ENCODE measurements at regions not wholly inside any gene's neighbourhood (a gene's known extent, or its start where the extent isn't known, plus 50 kb on each side); places are given as distances from the start of the nearest gene placed in this dataset.

DNA sequence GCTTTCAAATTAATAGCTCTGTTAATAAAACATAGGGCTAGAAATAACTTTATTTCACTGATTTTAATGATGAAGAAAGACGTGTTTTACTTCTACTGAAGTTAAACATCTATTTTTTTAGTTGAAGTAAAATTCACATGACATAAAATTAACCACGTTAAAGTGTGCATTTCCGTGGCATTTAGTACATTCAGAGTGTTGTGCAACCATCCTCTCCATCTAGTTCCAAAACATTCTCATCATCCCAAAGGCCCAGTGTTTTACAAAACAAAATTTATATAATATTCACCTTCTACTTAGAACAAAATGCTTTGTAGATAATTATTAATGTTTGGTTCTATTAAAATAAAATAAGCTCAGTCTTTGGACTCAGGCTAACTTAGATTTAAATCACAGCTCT, 108.5 kb upstream of the GNG12 start:
- H3K36me3 ChIP-seq (ENCODE audit: control insufficient read depth in 3 of 3, insufficient read depth in 2 of 3, low read depth in 1 of 3, low read length in 3 of 3): no peaks in the 10 kb centered on the region
- H3K4me1 ChIP-seq (ENCODE audit: control insufficient read depth in 3 of 3, insufficient read depth in 2 of 3, low read depth in 1 of 3, low read length in 2 of 3): no peaks in the 10 kb centered on the region
- H3K4me3 ChIP-seq (ENCODE audit: low read depth in 1 of 3, low read length in 3 of 3): no peak overlapping the region
- no peak for FAIRE-seq
- no peaks in the 10 kb centered on the region for H3K27me3 ChIP-seq (ENCODE audit: control insufficient read depth in 3 of 3, insufficient read depth in 3 of 3, low read length in 3 of 3)
- DNase-seq: no peak
- H3K27ac ChIP-seq (ENCODE audit: low read depth in 1 of 3, low read length in 2 of 3): no peak overlapping the region
- WGBS, 3 donors: 68 to 71% (median 70%) methylated on average over 3 of the region's 3 CpGs
- no peaks in the 10 kb centered on the region for H3K9me3 ChIP-seq (ENCODE audit: control insufficient read depth in 2 of 2, insufficient read depth in 1 of 2, low read depth in 1 of 2, low read length in 1 of 2)

DNA sequence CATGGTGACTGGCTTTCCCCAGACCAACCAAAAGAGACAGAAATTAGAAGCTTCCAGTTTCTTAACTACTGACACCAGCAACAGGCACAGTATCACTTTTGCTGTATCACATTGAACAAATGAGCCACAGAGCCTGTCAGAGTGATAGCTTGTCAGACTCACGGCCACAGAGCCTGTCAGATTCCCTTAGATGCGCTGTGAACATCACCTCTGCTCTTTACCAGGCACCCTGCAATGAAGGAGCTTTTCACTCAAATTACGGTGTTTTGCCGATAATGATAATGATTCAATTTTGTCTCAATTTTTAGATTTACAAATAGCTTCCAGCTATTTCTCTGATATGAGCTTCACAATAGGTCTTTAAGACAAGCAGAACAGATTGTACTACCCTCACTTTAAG, 107.9 kb upstream of the GNG12 start:
- Histone ChIP-seq H3K9me3 (ENCODE audit: control insufficient read depth in 2 of 2, insufficient read depth in 1 of 2, low read depth in 1 of 2, low read length in 1 of 2) (no peaks in the 10 kb centered on the region), H3K27me3 (ENCODE audit: control insufficient read depth in 3 of 3, insufficient read depth in 3 of 3, low read length in 3 of 3) (no peaks in the 10 kb centered on the region), H3K36me3 (ENCODE audit: control insufficient read depth in 3 of 3, insufficient read depth in 2 of 3, low read depth in 1 of 3, low read length in 3 of 3) (no peaks in the 10 kb centered on the region), H3K4me1 (ENCODE audit: control insufficient read depth in 3 of 3, insufficient read depth in 2 of 3, low read depth in 1 of 3, low read length in 2 of 3) (no peaks in the 10 kb centered on the region), H3K27ac (ENCODE audit: low read depth in 1 of 3, low read length in 2 of 3) (no peak overlapping the region), H3K4me3 (ENCODE audit: low read depth in 1 of 3, low read length in 3 of 3) (no peak overlapping the region)
- DNase-seq (no peak), FAIRE-seq (no peak)
- WGBS, 3 donors: 85 to 94% (median 90%) methylated on average over 4 of the region's 4 CpGs

DNA sequence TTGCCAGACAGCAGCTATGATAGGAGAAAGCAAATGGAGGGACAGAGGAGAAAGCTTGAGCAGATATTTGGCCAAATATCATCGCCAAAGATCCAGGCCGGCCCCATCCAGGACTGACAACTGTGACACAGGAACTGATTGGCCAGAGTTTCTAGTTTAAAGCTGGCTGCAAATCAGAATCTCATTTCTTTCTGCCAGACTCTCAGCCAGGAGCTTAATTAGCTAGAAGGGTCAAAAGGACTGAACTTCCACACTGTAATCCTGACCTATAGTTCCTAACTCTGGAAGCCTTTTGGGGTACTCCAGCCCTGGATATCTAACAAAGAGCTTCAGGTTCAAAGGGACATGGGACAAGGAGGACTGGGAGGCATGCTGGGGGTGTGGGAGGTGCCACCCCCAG, 106.7 kb upstream of the GNG12 start:
- DNase-seq (no peak), FAIRE-seq (no peak)
- 70 to 80% (median 71%) methylated on average over 2 of the region's 2 CpGs for WGBS, 3 donors
- H3K27ac ChIP-seq (ENCODE audit: low read depth in 1 of 3, low read length in 2 of 3): no peak overlapping the region
- no peak overlapping the region for H3K4me3 ChIP-seq (ENCODE audit: low read depth in 1 of 3, low read length in 3 of 3)
- H3K27me3 ChIP-seq (ENCODE audit: control insufficient read depth in 3 of 3, insufficient read depth in 3 of 3, low read length in 3 of 3): no peaks in the 10 kb centered on the region
- H3K4me1 ChIP-seq (ENCODE audit: control insufficient read depth in 3 of 3, insufficient read depth in 2 of 3, low read depth in 1 of 3, low read length in 2 of 3): no peaks in the 10 kb centered on the region
- no peaks in the 10 kb centered on the region for H3K9me3 ChIP-seq (ENCODE audit: control insufficient read depth in 2 of 2, insufficient read depth in 1 of 2, low read depth in 1 of 2, low read length in 1 of 2)
- no peaks in the 10 kb centered on the region for H3K36me3 ChIP-seq (ENCODE audit: control insufficient read depth in 3 of 3, insufficient read depth in 2 of 3, low read depth in 1 of 3, low read length in 3 of 3)

DNA sequence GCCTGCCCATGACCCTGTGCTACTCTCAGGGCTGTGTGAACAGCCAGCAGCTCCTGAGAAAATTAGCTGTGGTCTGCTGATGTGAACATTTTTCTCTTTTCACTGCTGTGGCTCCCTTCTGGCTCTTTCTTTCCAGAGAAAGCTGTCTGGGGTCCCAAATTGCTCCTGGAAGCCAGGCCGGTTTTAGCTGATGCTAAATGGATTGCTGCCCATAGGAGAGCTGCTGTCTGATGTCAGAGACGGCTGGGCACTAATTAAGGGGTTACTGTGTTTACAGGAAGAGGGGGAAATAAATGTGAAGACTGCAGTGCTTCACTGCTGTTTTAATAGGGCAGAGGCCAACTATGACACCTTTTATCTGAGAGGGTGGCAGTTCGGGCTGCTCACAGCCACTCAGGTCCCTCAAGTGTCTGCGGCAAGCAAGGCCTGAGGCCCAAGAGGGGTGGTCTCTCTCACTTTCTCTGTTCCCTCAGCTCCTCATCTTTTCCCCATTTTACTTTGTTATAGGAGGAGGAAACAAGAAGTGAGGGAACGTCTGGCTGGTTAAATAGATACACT, 106.0 kb upstream of the GNG12 start:
- no peaks in the 10 kb centered on the region for H3K27me3 ChIP-seq (ENCODE audit: control insufficient read depth in 3 of 3, insufficient read depth in 3 of 3, low read length in 3 of 3)
- FAIRE-seq: no peak
- no peaks in the 10 kb centered on the region for H3K4me1 ChIP-seq (ENCODE audit: control insufficient read depth in 3 of 3, insufficient read depth in 2 of 3, low read depth in 1 of 3, low read length in 2 of 3)
- no peak for DNase-seq
- H3K9me3 ChIP-seq (ENCODE audit: control insufficient read depth in 2 of 2, insufficient read depth in 1 of 2, low read depth in 1 of 2, low read length in 1 of 2): no peaks in the 10 kb centered on the region
- H3K27ac ChIP-seq (ENCODE audit: low read depth in 1 of 3, low read length in 2 of 3): no peak overlapping the region
- H3K36me3 ChIP-seq (ENCODE audit: control insufficient read depth in 3 of 3, insufficient read depth in 2 of 3, low read depth in 1 of 3, low read length in 3 of 3): no peaks in the 10 kb centered on the region
- 60 to 73% (median 73%) methylated on average over 5 of the region's 5 CpGs for WGBS, 3 donors
- no peak overlapping the region for H3K4me3 ChIP-seq (ENCODE audit: low read depth in 1 of 3, low read length in 3 of 3)

DNA sequence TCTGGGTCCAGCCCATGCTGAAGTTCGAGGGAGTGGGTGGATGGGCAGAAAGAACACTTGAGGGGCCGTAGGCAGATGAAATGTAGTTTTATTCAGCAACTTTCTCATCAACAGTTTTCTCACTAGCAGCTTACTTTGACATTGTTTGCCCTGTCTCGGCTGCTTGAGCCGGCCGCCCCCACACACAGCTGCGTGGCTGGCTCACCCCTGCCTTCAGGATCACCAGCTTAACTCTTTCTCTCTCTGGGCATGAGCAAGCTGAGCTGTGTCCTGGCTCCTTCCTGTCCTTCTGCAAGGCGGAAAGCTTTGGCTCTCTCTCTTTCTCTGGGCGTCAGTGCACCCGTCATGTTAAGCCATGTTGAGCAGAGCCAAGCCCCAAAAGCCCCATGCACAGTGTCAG, 104.4 kb upstream of the GNG12 start:
- no peak for DNase-seq
- H3K9me3 ChIP-seq (ENCODE audit: control insufficient read depth in 2 of 2, insufficient read depth in 1 of 2, low read depth in 1 of 2, low read length in 1 of 2): no peaks in the 10 kb centered on the region
- FAIRE-seq: no peak

DNA sequence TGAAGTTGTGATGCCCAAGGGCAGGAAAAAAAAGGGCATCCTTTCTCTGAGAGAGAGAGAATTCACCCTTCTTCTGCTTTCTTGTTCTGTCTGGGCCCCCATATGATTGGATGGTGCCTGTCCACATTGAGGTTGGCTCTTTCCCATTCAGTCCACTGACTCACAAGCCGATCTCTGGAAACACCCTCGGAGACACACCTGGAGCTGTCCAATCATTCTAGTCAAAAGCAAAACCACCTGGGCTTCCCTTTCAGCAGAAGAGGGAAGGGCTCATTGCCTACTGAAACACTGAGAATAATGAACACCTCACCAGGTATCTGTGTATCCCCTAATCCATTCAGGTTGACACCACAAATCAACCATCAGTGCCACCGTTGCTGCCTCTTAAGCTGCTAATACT, 103.7 kb upstream of the GNG12 start:
- WGBS, 3 donors: 75 to 80% (median 78%) methylated on average over 3 of the region's 3 CpGs
- no peak overlapping the region for H3K4me3 ChIP-seq (ENCODE audit: low read depth in 1 of 3, low read length in 3 of 3)
- no peak for FAIRE-seq

More for the DNA sequence above, 104.4 kb upstream of the GNG12 start:
- H3K27ac ChIP-seq (ENCODE audit: low read depth in 1 of 3, low read length in 2 of 3): no peak overlapping the region
- no peaks in the 10 kb centered on the region for H3K27me3 ChIP-seq (ENCODE audit: control insufficient read depth in 3 of 3, insufficient read depth in 3 of 3, low read length in 3 of 3)
- 60 to 68% (median 62%) methylated on average over 9 of the region's 9 CpGs for WGBS, 3 donors
- H3K4me1 ChIP-seq (ENCODE audit: control insufficient read depth in 3 of 3, insufficient read depth in 2 of 3, low read depth in 1 of 3, low read length in 2 of 3): no peaks in the 10 kb centered on the region
- H3K36me3 ChIP-seq (ENCODE audit: control insufficient read depth in 3 of 3, insufficient read depth in 2 of 3, low read depth in 1 of 3, low read length in 3 of 3): no peaks in the 10 kb centered on the region
- H3K4me3 ChIP-seq (ENCODE audit: low read depth in 1 of 3, low read length in 3 of 3): no peak overlapping the region

DNA sequence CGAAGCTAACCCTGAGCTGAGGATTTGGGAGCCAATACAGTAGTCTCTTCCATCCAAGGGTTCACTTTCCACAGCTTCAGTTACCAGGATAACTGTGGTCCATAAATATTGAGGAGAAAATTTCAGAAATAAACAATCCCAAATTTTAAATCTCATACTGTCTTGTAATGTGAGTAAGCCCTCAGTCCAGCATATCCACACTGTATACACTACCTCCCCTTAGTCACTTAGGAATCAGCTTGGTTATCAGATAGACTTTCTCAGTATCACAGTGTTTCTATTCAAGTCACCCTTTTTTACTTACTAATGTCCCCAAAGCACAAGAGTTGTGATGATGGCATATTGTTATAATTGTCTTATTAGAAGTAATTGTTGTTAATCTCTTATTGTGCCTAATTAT, 102.3 kb upstream of the GNG12 start:
- FAIRE-seq (no peak), DNase-seq (no peak)
- Histone ChIP-seq H3K36me3 (ENCODE audit: control insufficient read depth in 3 of 3, insufficient read depth in 2 of 3, low read depth in 1 of 3, low read length in 3 of 3) (no peaks in the 10 kb centered on the region), H3K9me3 (ENCODE audit: control insufficient read depth in 2 of 2, insufficient read depth in 1 of 2, low read depth in 1 of 2, low read length in 1 of 2) (no peaks in the 10 kb centered on the region), H3K27me3 (ENCODE audit: control insufficient read depth in 3 of 3, insufficient read depth in 3 of 3, low read length in 3 of 3) (no peaks in the 10 kb centered on the region), H3K27ac (ENCODE audit: low read depth in 1 of 3, low read length in 2 of 3) (no peak overlapping the region), H3K4me1 (ENCODE audit: control insufficient read depth in 3 of 3, insufficient read depth in 2 of 3, low read depth in 1 of 3, low read length in 2 of 3) (no peaks in the 10 kb centered on the region), H3K4me3 (ENCODE audit: low read depth in 1 of 3, low read length in 3 of 3) (no peak overlapping the region)
- WGBS, 3 donors: 69 to 88% (median 84%) methylated on average over 1 of the region's 1 CpG

More for the DNA sequence above, 103.7 kb upstream of the GNG12 start:
- H3K9me3 ChIP-seq (ENCODE audit: control insufficient read depth in 2 of 2, insufficient read depth in 1 of 2, low read depth in 1 of 2, low read length in 1 of 2): no peaks in the 10 kb centered on the region
- no peak overlapping the region for H3K27ac ChIP-seq (ENCODE audit: low read depth in 1 of 3, low read length in 2 of 3)
- no peaks in the 10 kb centered on the region for H3K27me3 ChIP-seq (ENCODE audit: control insufficient read depth in 3 of 3, insufficient read depth in 3 of 3, low read length in 3 of 3)
- no peaks in the 10 kb centered on the region for H3K4me1 ChIP-seq (ENCODE audit: control insufficient read depth in 3 of 3, insufficient read depth in 2 of 3, low read depth in 1 of 3, low read length in 2 of 3)
- DNase-seq: no peak
- H3K36me3 ChIP-seq (ENCODE audit: control insufficient read depth in 3 of 3, insufficient read depth in 2 of 3, low read depth in 1 of 3, low read length in 3 of 3): no peaks in the 10 kb centered on the region

DNA sequence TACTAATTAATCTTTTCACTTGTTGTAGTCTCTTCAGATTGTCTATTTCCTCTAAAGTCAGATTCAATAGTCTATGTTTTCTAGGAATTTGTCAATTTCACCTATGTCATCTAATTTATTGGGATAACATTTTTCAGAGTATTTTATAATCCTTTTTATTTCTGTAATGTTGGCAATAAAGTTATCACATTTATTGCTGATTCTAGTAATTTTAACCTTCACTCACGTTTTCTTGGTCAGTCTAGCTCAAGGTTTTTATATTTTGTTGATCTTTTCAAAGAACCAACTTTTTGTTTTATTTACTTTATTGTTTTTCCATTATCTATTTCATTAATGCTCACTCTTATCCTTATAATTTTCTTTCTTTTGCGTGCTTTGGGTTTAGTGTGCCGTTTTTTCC, 97.9 kb upstream of the GNG12 start:
- FAIRE-seq: no peak
- H3K4me3 ChIP-seq (ENCODE audit: low read depth in 1 of 3, low read length in 3 of 3): no peak overlapping the region
- no peaks in the 10 kb centered on the region for H3K4me1 ChIP-seq (ENCODE audit: control insufficient read depth in 3 of 3, insufficient read depth in 2 of 3, low read depth in 1 of 3, low read length in 2 of 3)
- no peak for DNase-seq
- no peaks in the 10 kb centered on the region for H3K27me3 ChIP-seq (ENCODE audit: control insufficient read depth in 3 of 3, insufficient read depth in 3 of 3, low read length in 3 of 3)
- no peak overlapping the region for H3K27ac ChIP-seq (ENCODE audit: low read depth in 1 of 3, low read length in 2 of 3)
- no peaks in the 10 kb centered on the region for H3K9me3 ChIP-seq (ENCODE audit: control insufficient read depth in 2 of 2, insufficient read depth in 1 of 2, low read depth in 1 of 2, low read length in 1 of 2)
- H3K36me3 ChIP-seq (ENCODE audit: control insufficient read depth in 3 of 3, insufficient read depth in 2 of 3, low read depth in 1 of 3, low read length in 3 of 3): no peaks in the 10 kb centered on the region
- 64 to 84% (median 64%) methylated on average over 3 of the region's 3 CpGs for WGBS, 3 donors

DNA sequence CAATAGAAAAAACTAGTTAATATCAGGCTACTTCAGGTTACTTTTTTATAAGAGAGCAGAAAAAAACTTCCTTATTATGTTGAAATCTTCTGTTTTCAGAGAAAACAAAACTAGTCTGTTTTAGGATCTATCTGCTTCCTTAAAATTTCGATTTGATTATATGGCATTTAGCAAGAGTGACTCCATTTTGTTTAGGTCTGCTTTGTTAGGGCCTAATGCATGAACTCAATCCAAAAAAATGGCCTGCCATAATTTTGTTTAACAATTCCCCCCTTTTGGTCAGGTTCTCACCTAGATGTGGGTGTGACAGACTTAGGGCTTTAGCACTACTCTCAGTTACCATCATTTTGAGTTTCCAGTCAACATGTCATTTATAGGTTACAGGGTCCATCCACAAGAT, 89.8 kb upstream of the GNG12 start:
- 34 to 73% (median 43%) methylated on average over 1 of the region's 1 CpG for WGBS, 3 donors
- no peak overlapping the region for H3K27ac ChIP-seq (ENCODE audit: low read depth in 1 of 3, low read length in 2 of 3)

More for the DNA sequence above, 89.8 kb upstream of the GNG12 start:
- FAIRE-seq (no peak), DNase-seq (no peak)
- H3K9me3 ChIP-seq (ENCODE audit: control insufficient read depth in 2 of 2, insufficient read depth in 1 of 2, low read depth in 1 of 2, low read length in 1 of 2): no peaks in the 10 kb centered on the region
- H3K4me1 ChIP-seq (ENCODE audit: control insufficient read depth in 3 of 3, insufficient read depth in 2 of 3, low read depth in 1 of 3, low read length in 2 of 3): no peaks in the 10 kb centered on the region
- no peaks in the 10 kb centered on the region for H3K36me3 ChIP-seq (ENCODE audit: control insufficient read depth in 3 of 3, insufficient read depth in 2 of 3, low read depth in 1 of 3, low read length in 3 of 3)
- no peak overlapping the region for H3K4me3 ChIP-seq (ENCODE audit: low read depth in 1 of 3, low read length in 3 of 3)
- H3K27me3 ChIP-seq (ENCODE audit: control insufficient read depth in 3 of 3, insufficient read depth in 3 of 3, low read length in 3 of 3): no peaks in the 10 kb centered on the region

Data from small intestine (tissue), 7 donors.